ENCODE measurements at regions not wholly inside any gene's neighbourhood (a gene's known extent, or its start where the extent isn't known, plus 50 kb on each side); places are given as distances from the start of the nearest gene placed in this dataset.

DNA sequence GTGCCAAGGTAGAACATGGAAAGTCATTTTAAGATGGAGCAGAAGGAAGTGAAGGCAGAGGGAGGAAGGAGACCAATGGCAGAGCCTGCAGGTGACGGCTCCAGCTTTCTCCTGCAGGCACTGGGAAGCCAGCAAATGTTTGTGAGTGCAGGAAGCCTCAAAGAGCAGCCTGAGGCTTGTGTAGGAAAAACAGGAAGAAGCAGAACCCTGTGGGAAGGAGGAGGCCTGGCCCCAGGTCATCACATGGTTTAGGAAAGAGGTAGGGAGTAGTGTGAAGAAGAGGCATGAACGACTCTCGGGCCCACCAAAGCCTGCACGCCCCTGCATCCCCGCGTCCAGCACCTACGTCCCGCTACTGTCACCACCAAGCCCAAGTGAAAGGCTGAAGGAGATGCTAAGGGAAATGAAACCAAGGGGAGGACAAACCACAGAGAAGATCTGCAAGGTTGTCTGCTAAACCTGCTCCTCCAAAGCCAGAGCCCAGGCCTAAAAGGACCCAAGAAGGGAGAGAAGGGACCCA is 151.5 kb downstream of the CHST1 start:
- DNase-seq = no peak

DNA sequence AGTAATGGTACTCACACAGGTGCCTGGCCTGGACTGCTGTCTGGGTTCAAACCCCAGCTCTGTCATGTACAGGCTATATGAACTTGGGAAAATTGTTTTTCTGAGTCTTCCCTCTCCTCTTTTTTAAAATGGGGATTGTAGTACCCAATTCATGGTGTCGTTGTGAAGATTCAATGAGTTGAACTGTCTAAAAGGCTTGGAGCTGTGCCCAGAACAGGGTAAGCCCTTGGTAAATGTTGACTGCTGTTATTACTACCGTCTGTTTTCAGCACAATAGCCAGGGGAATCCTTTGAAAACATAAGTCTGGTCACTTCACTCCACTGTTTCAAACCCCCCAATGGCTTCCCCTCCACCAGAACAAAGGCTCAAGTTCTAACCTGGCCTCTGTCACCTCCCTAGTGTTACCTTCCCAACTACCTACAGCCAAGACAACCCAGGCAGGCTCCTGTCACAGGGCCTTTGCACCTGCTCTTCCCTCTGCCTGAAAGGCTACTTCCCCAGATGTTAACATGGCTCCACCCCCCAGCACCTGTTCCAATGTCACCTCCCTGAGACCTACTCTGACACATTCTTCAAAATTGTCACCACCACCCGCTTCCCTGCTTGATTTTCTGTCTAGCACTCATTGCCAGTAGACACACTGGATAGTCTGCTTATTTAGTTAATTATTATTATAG is 152.8 kb downstream of the CHST1 start:
- DNase-seq = no peak

- no peak for DNase-seq
Observed at GRCh38 chr11:45511566-45511965, 153.9 kb downstream of the CHST1 start.

DNA sequence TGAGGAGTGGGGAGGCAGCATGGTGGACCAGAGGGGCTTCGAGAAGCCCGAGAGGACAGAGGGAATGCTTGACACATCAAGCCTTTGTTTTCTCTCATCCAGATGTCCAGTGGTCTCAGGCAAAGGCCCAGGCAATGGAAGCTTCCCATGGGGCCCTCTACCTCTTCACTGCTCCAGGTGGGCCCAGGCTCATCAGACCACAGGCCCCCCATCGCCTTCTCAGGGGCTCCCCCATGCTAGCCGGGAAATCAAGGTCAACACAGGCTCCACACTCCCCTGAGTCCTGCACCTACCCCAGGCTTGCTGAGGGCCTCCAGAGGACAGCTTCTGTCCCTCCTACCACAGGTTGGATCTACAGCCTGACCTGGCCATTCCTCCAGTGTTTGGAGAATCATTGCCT is 157.5 kb downstream of the CHST1 start:
- DNase-seq = no peak

- no peak for DNase-seq
Observed at GRCh38 chr11:45503311-45503710, 162.1 kb downstream of the CHST1 start.

DNA sequence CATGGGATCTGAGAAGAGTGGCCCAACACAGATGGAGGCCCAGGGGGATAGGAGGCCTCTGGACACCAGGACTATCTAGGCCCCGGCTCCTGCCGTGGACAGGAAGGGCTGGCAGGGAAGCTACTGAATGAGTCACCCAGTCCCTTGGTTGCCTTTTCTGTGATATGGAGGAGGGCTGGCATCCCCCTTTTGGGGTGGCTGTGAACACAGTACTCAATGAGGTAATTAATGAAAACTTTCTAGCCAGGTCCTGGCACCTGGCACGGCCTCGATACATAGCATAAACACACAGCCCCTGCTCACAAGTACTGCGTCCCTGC is 163.2 kb downstream of the CHST1 start:
- DNase-seq = no peak

GRCh38 chr11:45501392-45502225 is 163.8 kb downstream of the CHST1 start:
- DNase-seq = no peak

GRCh38 chr11:45500451-45500850 is 165.0 kb downstream of the CHST1 start:
- no peak for DNase-seq

- DNase-seq = no peak
Observed at GRCh38 chr11:45494738-45495137, 170.7 kb downstream of the CHST1 start.

DNA sequence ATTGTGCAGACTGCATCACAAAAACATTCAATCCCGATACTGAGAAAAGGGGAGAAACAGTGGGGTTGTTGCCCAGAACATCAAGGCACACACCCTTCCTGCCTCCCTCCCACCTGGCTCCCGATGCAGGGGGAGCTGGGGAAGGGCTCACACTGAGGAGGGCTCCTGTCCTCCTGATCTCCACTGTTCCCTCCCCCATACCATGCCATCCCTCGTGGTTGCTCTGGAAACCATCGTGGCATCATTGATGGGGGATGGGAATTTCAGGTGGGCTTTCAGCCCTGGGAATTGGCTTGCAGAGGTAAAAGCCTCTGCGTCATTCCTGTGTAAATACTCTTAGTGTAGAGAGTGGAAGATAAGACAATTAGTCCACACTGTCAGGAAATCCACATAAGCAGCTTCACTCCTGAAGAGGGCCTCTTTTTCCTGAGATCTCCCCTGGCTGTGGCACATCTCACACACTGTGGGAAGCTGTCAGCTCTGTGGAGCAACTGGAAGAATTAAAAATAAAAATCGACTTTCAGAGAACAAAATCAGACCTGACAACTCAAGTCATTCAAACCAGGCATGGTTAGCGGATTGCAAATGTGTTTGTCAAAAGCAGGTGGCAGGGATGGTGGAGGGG is 176.0 kb downstream of the CHST1 start:
- no peak for DNase-seq

DNA sequence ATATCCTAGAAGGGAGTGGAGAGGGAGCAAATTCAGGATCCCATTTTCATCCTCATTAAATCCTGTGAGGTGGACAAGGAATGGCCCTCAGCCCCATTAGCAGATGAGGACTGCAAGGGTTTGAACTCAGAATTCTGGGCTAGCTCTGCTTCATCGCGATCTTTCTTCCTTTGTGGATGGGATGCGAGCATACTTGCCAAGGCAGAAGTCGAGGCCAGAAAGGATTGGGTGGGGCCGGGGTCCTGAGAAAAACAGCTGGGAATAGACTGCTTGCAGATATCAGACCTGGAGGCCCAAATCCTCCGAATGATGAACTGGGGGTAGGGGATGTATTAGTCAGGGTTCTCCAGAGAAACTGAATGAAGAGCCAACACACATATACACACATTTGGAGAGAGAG is 179.0 kb downstream of the CHST1 start:
- no peak for DNase-seq

DNA sequence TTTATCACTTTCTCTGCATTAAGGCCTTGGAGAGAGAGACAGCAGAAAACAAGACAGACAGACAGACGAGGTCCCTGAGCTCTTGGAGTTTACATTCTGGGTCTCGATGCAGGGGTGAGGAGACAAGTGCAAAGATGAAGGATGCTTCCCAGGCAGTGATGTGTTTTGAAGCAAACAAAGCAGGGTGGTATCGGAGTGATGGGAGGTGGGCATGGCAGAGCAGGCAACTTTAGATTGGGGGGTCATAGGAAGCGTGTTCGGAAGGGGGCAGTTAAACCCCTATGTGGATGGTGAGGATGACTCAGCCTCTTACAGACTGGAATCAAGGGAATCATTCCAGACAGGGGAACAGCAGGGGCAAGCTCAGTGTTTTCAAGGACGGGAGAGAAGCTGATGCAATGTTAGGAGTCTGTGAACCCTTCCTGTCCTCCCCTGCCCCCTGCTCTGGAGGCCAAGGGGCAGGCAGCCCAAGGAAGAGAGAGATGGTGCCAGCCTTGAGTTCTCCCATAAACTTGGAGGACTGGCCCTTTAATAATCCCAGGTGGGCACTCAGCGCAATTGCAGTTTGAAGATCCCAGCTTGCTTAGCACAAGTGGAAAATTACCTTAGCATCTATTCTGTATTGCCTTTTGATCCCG is 180.2 kb downstream of the CHST1 start:
- no peak for DNase-seq

- no peak for DNase-seq
Observed at GRCh38 chr11:45484326-45484883, 181.0 kb downstream of the CHST1 start.

DNA sequence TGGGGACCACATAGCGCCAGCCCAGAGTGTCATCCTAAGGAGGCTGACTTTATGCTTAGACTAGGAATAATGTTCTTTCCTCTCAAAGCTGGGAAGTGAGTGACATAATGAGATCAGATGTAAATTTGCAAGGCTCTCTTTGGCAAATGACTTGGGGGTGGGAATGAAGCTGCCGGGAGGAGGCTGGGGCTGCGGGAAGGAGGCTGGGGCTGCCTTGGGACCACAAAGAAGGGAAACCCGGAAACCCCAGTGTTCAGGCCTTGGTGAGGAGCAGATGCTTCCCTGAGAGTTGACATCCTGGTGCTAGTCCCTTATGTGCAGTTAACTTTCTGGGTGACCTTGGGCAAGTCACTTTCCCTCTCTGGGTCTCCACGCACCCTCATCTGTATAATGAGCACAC is 182.0 kb downstream of the CHST1 start:
- DNase-seq = no peak

DNA sequence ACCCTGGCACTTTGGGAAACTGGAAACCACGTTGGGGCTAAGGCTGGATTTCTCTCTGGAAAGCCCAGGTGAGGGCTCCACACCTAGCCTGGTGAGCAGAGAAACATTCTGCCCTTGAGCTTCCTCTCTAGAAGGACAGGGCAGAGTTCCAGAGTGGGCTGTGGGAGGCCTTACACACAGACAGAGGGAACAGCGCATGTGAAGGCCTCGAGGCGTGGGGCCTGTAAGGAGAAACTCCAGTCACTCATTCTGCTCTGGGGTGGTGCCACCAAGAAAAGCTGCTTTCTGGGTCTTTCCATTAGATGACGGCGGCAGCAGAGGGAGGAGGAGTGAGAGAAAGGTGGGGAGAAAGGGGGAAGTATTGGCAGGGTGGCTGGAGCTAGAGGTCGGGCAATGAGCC is 183.1 kb downstream of the CHST1 start:
- no peak for DNase-seq

DNA sequence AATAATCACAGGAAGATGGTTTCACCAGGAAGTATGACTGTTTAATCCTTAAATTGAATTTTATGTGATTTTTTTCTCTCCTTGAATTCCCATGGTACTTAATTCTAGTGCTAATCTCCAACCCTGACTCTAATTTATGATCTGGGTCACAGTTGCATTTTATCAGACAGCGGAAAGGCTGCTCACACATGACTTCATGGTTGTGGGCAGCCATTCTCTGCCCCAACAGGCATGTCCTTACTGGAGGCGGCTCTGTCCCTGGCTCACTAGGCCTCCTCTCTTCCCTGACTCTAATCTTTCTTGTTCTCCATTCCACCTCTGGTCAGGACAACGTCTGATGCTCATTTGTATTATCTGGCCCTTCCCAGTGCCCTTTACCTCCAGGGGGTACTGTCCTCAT is 184.4 kb downstream of the CHST1 start:
- no peak for DNase-seq

GRCh38 chr11:45477588-45477987 is 187.8 kb downstream of the CHST1 start:
- DNase-seq = no peak

DNA sequence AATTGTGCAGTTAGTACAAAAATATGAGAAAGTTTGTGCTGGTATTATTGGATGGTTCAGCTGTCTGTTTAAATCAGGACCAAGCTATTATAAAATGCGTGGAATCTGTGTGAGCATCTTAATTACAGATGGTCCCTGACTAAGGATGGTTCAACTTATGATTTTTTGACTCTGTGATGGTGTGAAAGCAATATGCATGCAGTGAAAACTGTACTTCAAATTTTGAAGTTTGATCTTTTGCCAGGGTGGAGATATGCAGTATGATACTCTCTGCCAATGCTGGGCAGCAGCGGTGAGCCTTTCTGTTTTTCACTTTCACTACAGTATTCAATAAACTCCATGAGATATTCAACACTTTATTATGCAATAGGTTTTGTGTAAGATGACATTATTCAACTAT is 189.3 kb downstream of the CHST1 start:
- DNase-seq = no peak

DNA sequence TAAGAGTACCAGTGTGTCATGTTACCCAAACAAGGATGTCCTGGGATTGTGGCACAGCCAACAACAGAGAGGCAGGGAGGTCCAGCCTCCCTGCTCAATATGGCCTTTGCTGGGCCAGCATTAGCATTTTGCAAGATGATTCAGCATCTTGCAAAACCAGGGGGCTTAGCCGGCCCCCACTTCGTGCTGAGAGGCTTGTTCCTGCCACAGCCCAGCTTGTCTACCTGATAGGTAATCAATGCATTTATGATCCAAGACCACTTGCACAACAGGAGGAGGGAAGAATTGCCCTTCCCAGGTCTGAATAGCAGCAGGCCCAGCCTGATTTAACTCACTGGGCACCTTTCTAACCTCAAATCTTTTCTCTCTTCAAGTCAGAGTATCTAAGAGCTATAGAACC is 189.0 kb upstream of the SYT13 start:
- DNase-seq = no peak

DNA sequence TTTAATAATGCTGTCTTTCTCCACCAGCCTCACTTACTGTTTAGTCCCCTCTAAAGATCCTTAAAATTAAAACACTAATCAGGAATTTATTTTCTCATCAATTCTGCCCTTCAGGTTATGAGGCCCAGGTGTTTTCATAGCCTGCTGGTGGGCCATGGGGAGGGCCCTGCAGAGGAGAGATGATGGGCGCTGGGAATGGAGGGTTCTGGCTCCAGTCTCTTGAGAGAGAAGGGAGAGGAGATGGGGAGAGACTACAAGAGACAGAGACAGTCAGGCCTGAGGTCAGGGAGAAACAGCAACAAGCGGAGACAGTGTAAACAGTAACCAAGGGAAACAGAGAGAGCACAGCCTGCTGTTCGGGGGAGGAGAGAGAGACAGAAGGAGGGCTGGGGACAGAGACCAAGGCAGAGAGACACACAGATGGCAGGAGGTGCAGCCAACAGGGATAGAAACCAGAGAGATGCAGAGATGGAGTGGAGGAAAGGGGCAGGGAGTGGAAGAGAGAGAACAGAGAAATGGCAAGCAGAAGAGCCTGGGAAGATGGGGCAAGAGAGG is 187.3 kb upstream of the SYT13 start:
- DNase-seq = no peak

- no peak for DNase-seq
Observed at GRCh38 chr11:45472716-45473317, 186.7 kb upstream of the SYT13 start.

DNA sequence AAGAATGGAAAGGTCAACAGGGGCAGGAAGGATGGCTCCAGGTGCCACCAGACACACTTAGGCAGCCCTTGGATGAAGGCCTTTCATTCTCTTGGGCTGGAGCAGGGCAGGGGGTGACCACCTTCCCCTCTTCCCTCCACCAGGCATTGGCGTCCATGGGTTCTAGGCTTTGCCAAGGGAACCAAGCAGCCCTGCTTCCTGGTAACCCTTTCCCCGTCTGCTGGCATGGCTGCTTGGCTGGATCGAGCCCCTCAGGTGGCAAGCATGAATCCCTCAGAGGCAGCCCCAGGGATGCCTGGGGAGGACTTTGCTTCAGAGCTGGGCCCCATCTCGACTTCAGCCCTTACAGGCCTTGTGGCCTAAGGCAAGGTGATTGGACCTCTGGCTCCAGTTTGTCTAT is 185.1 kb upstream of the SYT13 start:
- DNase-seq = no peak

All from effector CD8-positive, alpha-beta T cell (primary cell).